Activated naive CD8-positive, alpha-beta T cell treated with anti-CD3 and anti-CD28 coated beads, Interleukin-2, amount 10 ng/mL, durations not matched to agents 7 days and 5 days (primary cell): ENCODE measurements at regions not wholly inside any gene's neighbourhood (a gene's known extent, or its start where the extent isn't known, plus 50 kb on each side); places are given as distances from the start of the nearest gene placed in this dataset.

Experiments used
- ATAC-seq: fragments of 150-1000 bp; cut with Tn5 transposase; one replicate; pipeline ENCODE4 v1.10.0; 2021; ENCODE audit warnings: low read depth, moderate library complexity
- POLR2A ChIA-PET: fragments of 350-600 bp; sonication (Branson Sonifier 250); formaldehyde crosslinking; loops from one replicate; lab custom pipeline; 2021; ENCODE audit warnings: antibody characterized with exemption; lab: Charles Lee
- DNase-seq: peaks from one replicate; pipeline ENCODE4 v3.0.0; 2021
- H3K27ac Mint-ChIP-seq: one replicate; pipeline ENCODE4 v1.8.0; 2022; ENCODE audit warnings: mild to moderate bottlenecking, mixed read lengths
- H3K27me3 Mint-ChIP-seq: one replicate; pipeline ENCODE4 v1.8.0; 2022; ENCODE audit warnings: mild to moderate bottlenecking, moderate library complexity, mixed read lengths
- H3K36me3 Mint-ChIP-seq: one replicate; pipeline ENCODE4 v1.8.0; 2021; ENCODE audit warnings: mild to moderate bottlenecking, mixed read lengths
- H3K4me1 Mint-ChIP-seq: one replicate; pipeline ENCODE4 v1.8.0; 2021; ENCODE audit warnings: mixed read lengths
- H3K4me3 Mint-ChIP-seq: one replicate; pipeline ENCODE4 v1.8.0; 2022; ENCODE audit warnings: mild to moderate bottlenecking, moderate library complexity, mixed read lengths
- H3K9me3 Mint-ChIP-seq: one replicate; pipeline ENCODE4 v1.8.0; 2021; ENCODE audit warnings: mixed read lengths

DNA sequence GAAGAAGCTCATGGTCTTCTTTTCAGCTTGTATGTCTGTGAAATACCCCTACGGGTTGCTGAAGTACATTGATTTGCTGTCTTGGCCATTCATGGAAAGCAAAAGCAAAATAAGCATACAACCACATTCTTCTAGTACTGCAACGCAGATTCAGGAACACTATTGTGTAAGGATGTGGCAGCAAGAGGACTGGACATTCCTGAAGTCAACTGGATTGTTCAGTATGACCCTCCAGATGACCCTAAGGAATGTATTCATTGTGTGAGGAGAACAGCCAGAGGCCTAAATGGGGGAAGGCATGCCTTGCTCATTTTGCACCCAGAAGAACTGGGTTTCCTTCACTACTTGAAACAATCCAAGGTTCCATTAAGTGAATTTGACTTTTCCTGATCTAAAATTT is 133.4 kb upstream of the ANKRD1 start:
- H3K27ac Mint-ChIP-seq: no peak overlapping the region
- DNase-seq (no peak), ATAC-seq (no peak)
- no peaks in the 10 kb centered on the region for H3K9me3 Mint-ChIP-seq
- no peaks in the 10 kb centered on the region for H3K36me3 Mint-ChIP-seq
- POLR2A ChIA-PET: no interaction called here
- H3K4me3 Mint-ChIP-seq: no peak overlapping the region
- H3K27me3 Mint-ChIP-seq: peaks cover 12% of the 10 kb centered on the region
- no peaks in the 10 kb centered on the region for H3K4me1 Mint-ChIP-seq

- no peak for DNase-seq
- no peak overlapping the region for H3K27ac Mint-ChIP-seq
- no peak for ATAC-seq
- H3K4me3 Mint-ChIP-seq: no peak overlapping the region
- H3K9me3 Mint-ChIP-seq: no peaks in the 10 kb centered on the region
- H3K27me3 Mint-ChIP-seq: peaks cover 4% of the 10 kb centered on the region
- H3K4me1 Mint-ChIP-seq: peaks cover 3% of the 10 kb centered on the region
- POLR2A ChIA-PET: no interaction called here
- H3K36me3 Mint-ChIP-seq: no peaks in the 10 kb centered on the region
Observed at GRCh38 chr10:91061187-91061586, 140.3 kb upstream of the ANKRD1 start.

GRCh38 chr10:91061608-91062007 is 140.7 kb upstream of the ANKRD1 start:
- Mint-ChIP-seq H3K27ac (no peak overlapping the region), H3K27me3 (peaks cover 7% of the 10 kb centered on the region), H3K36me3 (no peaks in the 10 kb centered on the region), H3K4me1 (peaks cover 3% of the 10 kb centered on the region), H3K9me3 (no peaks in the 10 kb centered on the region), H3K4me3 (no peak overlapping the region)
- ATAC-seq (no peak), DNase-seq (no peak)
- POLR2A ChIA-PET: no interaction called here

DNA sequence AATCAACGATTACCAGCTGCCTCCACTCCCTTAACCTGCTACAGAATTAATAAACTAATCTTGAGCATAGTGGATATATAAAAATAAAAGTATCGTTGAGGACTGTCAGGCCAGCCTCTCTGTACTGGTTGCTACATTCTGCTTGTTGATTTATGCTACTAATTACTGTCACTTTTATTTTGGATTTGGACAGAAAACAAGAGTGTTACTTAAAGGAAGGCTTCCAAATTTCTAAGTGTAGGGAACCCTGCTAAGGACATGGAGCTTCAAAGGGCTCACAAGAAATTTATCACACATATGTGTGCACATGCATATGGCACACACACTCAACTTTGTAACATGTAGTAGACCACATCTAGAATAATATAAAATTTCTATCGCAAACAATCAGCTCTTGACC is 141.2 kb upstream of the ANKRD1 start:
- H3K27me3 Mint-ChIP-seq: peaks cover 7% of the 10 kb centered on the region
- H3K4me1 Mint-ChIP-seq: peaks cover 3% of the 10 kb centered on the region
- DNase-seq (no peak), ATAC-seq (no peak)
- H3K27ac Mint-ChIP-seq: no peak overlapping the region
- no peaks in the 10 kb centered on the region for H3K9me3 Mint-ChIP-seq
- H3K4me3 Mint-ChIP-seq: no peak overlapping the region
- no peaks in the 10 kb centered on the region for H3K36me3 Mint-ChIP-seq
- POLR2A ChIA-PET: interaction anchor here (0.7 kb wide), 1 partner anchor 9 kb away, joined by 9 read pairs; no protein-coding TSS in a partner anchor

- POLR2A ChIA-PET: no interaction called here
- no peak overlapping the region for H3K4me3 Mint-ChIP-seq
- peaks cover 3% of the 10 kb centered on the region for H3K36me3 Mint-ChIP-seq
- peaks cover 3% of the 10 kb centered on the region for H3K4me1 Mint-ChIP-seq
- H3K27ac Mint-ChIP-seq: no peak overlapping the region
- H3K27me3 Mint-ChIP-seq: peaks cover 10% of the 10 kb centered on the region
- peaks cover 6% of the 10 kb centered on the region for H3K9me3 Mint-ChIP-seq
- no peak for DNase-seq
- no peak for ATAC-seq
Observed at GRCh38 chr10:91071786-91072185, 148.7 kb upstream of the PCGF5 start.

GRCh38 chr10:91073286-91073979 is 147.0 kb upstream of the PCGF5 start:
- peaks cover 3% of the 10 kb centered on the region for H3K4me1 Mint-ChIP-seq
- no peak for DNase-seq
- peaks cover 19% of the 10 kb centered on the region for H3K27me3 Mint-ChIP-seq
- POLR2A ChIA-PET: no interaction called here
- no peak overlapping the region for H3K27ac Mint-ChIP-seq
- peaks cover 3% of the 10 kb centered on the region for H3K36me3 Mint-ChIP-seq
- no peak for ATAC-seq
- no peak overlapping the region for H3K4me3 Mint-ChIP-seq
- H3K9me3 Mint-ChIP-seq: peaks cover 6% of the 10 kb centered on the region

DNA sequence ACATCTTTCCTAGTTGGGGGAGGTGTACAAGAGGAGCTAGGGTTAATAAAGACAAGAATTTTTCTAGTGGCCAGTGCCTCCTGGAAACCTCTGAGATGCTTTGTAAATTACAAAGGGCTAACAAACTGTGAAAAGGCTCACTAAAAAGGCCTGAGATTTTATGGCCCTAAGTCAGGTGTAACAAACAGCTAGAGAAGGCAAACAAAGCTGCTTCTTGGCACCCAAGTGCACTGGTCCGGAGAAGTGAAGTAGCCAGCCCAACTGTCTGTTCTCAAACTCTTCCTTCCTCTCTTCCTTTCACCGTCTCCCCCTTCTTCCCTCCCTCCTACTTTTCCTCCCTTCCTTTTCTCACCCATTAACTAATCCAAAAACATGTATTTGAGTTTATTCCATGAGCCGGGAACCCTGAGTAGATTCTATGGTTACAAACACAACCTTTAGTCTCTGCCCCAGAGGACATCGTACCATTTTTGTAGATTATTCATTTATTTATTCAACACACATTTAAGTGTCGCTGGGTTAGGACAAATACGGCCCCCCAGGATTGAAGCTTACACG is 143.4 kb upstream of the PCGF5 start:
- H3K9me3 Mint-ChIP-seq: peaks cover 6% of the 10 kb centered on the region
- DNase-seq (no peak), ATAC-seq (no peak)
- no peak overlapping the region for H3K27ac Mint-ChIP-seq
- POLR2A ChIA-PET: no interaction called here
- H3K4me3 Mint-ChIP-seq: no peak overlapping the region
- peaks cover 31% of the 10 kb centered on the region for H3K27me3 Mint-ChIP-seq
- peaks cover 4% of the 10 kb centered on the region for H3K4me1 Mint-ChIP-seq
- peaks cover 3% of the 10 kb centered on the region for H3K36me3 Mint-ChIP-seq

DNA sequence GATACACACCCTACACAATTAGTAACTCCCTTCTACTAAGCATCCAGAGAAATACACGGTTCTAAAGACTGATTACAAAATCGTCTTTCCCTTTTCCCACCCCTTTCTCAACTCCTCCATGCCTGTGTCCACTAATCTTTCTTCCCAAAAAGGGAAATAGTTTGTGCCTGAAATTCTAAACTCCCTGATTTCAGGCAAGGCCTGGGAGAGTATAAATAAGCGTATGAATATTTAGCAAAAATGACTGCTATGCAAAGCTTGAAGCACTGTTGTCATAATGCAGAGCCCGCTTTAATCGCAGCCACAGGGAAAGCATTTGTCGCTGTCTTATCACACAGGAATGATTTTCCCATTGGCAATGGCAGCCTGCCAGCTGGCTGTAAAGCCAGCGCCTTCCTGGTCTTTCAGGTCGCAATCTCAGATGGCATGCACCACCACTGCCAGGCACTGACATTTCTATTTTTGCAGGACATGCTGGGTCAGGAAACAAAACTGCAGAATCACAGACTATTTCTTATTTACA is 142.9 kb upstream of the PCGF5 start:
- peaks cover 27% of the 10 kb centered on the region for H3K27me3 Mint-ChIP-seq
- H3K9me3 Mint-ChIP-seq: peaks cover 6% of the 10 kb centered on the region
- DNase-seq: no peak
- no peak overlapping the region for H3K27ac Mint-ChIP-seq
- H3K36me3 Mint-ChIP-seq: peaks cover 3% of the 10 kb centered on the region
- no peak overlapping the region for H3K4me3 Mint-ChIP-seq
- ATAC-seq: no peak
- POLR2A ChIA-PET: no interaction called here
- H3K4me1 Mint-ChIP-seq: peaks cover 4% of the 10 kb centered on the region

- no peak overlapping the region for H3K27ac Mint-ChIP-seq
- peaks cover 2% of the 10 kb centered on the region for H3K4me1 Mint-ChIP-seq
- peaks cover 20% of the 10 kb centered on the region for H3K27me3 Mint-ChIP-seq
- POLR2A ChIA-PET: no interaction called here
- no peaks in the 10 kb centered on the region for H3K36me3 Mint-ChIP-seq
- H3K4me3 Mint-ChIP-seq: no peak overlapping the region
- ATAC-seq: no peak
- DNase-seq: no peak
- no peaks in the 10 kb centered on the region for H3K9me3 Mint-ChIP-seq
Observed at GRCh38 chr10:91080776-91081175, 139.7 kb upstream of the PCGF5 start.

DNA sequence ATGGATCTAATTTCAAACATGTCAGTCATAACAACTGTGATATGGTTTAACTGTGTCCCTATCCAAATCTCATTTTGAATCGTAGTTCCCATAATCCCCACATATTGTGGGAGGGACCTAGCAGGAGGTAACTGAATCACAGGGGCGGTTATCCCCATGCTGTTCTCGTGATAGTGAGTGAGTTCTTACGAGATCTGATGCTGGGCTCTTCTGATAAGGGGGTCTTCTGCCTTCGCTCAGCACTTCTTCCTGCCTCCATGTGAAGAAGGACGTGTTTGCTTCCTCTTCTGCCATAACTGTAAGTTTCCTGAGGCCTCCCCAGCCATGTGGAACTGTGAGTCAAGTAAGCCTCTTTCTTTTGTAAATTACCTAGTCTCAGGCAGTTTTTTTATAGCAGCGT is 138.0 kb upstream of the PCGF5 start:
- DNase-seq: no peak
- Mint-ChIP-seq H3K27me3 (peaks cover 20% of the 10 kb centered on the region), H3K4me1 (peaks cover 2% of the 10 kb centered on the region), H3K36me3 (no peaks in the 10 kb centered on the region), H3K4me3 (no peak overlapping the region), H3K9me3 (no peaks in the 10 kb centered on the region), H3K27ac (no peak overlapping the region)
- POLR2A ChIA-PET: no interaction called here
- ATAC-seq: no peak

- Mint-ChIP-seq H3K27ac (no peak overlapping the region), H3K4me1 (no peaks in the 10 kb centered on the region), H3K4me3 (no peak overlapping the region), H3K27me3 (peaks cover 7% of the 10 kb centered on the region), H3K36me3 (no peaks in the 10 kb centered on the region), H3K9me3 (no peaks in the 10 kb centered on the region)
- POLR2A ChIA-PET: interaction anchor here (0.6 to 1.4 kb wide), 6 partner anchors 54 to 162 kb away, joined by 3 to 5 read pairs (median 4); no protein-coding TSS in a partner anchor
- DNase-seq (no peak), ATAC-seq (no peak)
Observed at GRCh38 chr10:91088300-91089140, 131.9 kb upstream of the PCGF5 start.

- H3K9me3 Mint-ChIP-seq: peaks cover 8% of the 10 kb centered on the region
- POLR2A ChIA-PET: no interaction called here
- no peak for ATAC-seq
- H3K4me1 Mint-ChIP-seq: no peaks in the 10 kb centered on the region
- no peak for DNase-seq
- no peak overlapping the region for H3K4me3 Mint-ChIP-seq
- no peaks in the 10 kb centered on the region for H3K36me3 Mint-ChIP-seq
- peaks cover 9% of the 10 kb centered on the region for H3K27me3 Mint-ChIP-seq
- no peak overlapping the region for H3K27ac Mint-ChIP-seq
Observed at GRCh38 chr10:91090761-91091529, 129.5 kb upstream of the PCGF5 start.

GRCh38 chr10:91091780-91092179 is 128.7 kb upstream of the PCGF5 start:
- Mint-ChIP-seq H3K9me3 (peaks cover 10% of the 10 kb centered on the region), H3K4me1 (no peaks in the 10 kb centered on the region), H3K4me3 (no peak overlapping the region), H3K27ac (no peak overlapping the region), H3K27me3 (peaks cover 5% of the 10 kb centered on the region), H3K36me3 (no peaks in the 10 kb centered on the region)
- DNase-seq (no peak), ATAC-seq (no peak)
- POLR2A ChIA-PET: no interaction called here
